Endometrium (tissue), 2 donors: ENCODE measurements at regions not wholly inside any gene's neighbourhood (a gene's known extent, or its start where the extent isn't known, plus 50 kb on each side); places are given as distances from the start of the nearest gene placed in this dataset.

Experiments
- FAIRE-seq: peaks from 2 replicates; lab custom pipeline; 2012; peaks lifted over from hg19 to GRCh38; lab: Jason Lieb, UNC
- donor health status: control.
- donor health status: control.

DNA sequence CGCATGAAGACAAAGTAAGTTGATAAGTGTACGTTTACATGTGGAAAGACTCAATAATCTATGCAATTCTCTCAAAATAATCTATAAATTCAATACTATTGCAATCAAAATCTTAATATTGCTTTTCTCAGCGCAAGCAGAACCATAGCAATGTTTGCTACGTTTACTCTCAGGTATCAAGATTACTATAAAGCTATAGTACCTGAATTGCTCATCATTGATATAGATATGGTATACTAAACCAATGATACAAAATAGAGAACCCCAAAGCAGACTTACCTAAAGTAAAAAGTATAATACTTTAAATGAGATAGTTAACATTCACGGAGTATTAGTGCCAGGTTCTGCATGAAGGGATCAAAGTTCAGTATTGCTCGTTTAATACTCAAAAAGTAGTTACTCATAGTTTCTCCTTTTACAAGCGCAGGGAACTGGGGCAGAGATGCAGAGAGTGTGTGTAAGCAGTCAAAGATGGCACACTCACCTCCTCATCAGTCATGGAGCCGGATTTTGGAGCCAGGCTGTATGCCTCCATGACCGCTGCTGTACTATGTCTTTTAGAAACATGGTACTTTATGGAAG, 391.0 kb upstream of the ID2 start:
- no peak for FAIRE-seq

DNA sequence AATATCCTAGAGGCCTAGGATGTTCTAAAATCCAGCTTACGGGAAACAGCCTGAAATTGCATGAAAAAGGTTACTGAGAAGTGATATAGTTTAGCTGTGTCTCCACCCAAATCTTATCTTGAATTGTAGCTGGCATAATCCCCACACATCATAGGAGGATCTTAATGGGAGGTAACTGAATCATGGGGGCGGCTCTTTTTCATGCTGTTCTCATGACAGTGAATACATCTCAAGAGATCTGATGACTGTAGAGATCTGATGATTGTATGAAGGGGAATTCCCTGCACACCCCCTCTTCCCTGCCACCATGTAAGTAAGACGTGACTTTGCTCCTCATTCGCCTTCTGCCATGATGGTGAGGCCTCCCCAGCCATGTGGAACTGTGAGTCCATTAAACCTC, 385.6 kb upstream of the ID2 start:
- no peak for FAIRE-seq

DNA sequence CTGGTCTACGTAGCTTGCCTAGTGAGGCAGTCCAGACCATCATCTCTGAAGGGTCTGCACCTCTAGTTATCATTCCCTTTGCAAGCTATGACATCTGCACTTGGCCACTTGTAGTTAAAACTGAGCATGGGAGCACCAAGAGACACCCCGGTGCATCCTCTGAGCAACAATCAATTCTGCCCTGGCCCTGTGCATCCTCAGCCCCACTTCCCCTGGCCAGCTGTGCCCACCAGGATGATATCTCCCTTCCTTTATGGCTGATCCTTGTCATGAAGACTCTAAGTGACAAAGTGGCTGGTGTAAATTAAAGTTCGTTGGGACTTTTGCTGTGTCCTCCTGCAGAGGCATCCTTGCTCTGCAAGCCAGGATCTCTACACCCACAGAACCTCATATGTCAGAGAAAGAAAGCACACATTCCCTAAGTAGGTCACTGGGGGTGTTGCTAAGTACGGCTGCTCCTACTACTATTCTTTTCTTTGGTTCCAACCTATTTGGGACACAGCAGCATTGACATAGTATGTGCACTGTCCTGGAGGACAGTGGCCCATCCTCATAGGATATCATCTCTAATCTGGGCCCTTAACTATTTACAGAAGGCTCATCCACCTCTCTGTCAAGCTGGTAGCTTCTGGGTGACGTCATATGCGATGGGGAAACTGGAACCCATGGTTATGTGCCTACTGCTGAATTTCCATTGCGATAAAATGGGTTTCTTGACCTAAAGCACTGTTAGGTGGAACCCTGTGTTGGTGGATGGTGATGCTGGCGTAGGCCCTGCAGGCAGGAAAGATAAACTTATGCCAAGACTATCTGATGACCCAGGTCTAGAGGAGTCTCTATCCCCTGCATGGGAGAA, 384.3 kb upstream of the ID2 start:
- no peak for FAIRE-seq

DNA sequence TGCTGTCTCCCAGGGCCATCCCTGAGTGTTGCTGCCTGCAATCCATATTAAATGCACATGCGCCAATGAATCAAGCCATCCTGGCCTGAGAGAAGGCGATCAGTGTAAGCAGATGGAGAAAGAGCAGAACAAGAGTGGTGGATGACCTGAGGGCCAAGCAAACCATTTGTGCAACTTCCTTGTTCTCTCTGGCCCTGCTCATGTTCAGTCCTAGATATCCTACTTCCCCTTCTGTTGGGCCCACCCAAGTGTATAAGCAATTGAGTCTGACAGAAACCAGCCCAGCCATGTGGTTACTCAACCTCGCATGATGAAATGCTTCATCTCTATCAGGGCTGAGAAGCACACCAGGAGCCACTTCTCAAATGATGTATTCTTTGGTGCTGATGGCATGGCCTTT, 383.1 kb upstream of the ID2 start:
- no peak for FAIRE-seq

DNA sequence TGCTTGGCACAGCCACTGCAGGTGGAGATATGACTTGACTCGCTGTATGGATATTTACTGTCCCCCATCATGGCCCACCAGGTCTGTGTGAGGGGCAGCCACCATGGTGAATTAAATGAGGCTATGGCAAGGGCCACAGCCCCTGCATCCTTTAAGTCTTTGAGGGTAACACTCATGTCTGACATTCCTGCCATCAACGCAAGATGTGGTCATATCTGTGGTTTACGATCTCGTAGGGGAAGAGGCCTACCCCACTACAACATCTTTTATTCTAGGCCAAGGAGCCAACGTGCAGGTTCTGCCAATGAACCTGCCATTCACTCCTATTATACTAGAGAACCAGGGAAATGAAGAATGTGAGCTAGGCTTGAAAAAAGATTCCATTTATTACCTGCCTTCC, 381.6 kb upstream of the ID2 start:
- no peak for FAIRE-seq

DNA sequence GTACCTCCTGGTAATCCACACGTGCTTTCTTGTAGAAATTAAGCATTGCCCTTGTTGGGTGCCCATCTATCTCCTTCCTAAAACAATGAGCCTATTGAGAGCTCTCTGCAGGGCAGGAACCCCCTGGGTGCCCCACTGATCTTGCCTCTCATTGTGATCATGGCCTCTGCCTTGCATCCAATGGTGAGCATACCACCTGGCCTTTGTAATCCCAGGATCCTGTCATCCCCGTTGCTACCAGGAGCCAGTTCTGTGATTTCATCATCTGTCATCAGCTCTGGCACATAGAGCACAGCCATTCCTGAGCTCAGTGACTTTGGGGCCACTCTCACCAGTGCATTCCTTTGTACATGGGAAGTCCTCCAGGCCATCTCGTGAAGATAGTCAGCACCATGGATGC, 381.0 kb upstream of the ID2 start:
- no peak for FAIRE-seq

DNA sequence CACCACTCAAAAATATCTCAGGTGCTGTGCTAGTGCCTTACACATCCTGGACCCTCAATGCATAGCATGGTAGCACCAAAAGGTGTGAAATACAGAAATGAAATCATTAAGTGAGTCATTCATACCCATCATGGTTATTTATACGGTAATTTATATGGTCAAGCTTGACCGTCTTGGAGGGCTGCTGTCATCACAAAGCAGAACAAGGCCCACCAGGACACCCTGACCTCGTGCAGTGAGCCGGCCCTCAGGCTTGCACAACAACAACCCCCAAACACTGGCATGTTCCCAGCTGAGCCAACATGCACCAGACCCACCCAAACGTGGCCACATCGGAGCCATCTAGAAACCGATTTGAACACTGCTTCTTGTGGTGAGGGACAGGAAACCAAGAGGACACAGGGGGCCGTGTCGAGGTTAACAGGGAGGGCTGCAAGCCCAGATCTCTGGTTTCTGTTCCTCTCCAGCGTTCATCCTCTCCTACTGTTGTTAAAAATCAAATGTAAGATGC, 378.5 kb upstream of the ID2 start:
- FAIRE-seq = no peak

DNA sequence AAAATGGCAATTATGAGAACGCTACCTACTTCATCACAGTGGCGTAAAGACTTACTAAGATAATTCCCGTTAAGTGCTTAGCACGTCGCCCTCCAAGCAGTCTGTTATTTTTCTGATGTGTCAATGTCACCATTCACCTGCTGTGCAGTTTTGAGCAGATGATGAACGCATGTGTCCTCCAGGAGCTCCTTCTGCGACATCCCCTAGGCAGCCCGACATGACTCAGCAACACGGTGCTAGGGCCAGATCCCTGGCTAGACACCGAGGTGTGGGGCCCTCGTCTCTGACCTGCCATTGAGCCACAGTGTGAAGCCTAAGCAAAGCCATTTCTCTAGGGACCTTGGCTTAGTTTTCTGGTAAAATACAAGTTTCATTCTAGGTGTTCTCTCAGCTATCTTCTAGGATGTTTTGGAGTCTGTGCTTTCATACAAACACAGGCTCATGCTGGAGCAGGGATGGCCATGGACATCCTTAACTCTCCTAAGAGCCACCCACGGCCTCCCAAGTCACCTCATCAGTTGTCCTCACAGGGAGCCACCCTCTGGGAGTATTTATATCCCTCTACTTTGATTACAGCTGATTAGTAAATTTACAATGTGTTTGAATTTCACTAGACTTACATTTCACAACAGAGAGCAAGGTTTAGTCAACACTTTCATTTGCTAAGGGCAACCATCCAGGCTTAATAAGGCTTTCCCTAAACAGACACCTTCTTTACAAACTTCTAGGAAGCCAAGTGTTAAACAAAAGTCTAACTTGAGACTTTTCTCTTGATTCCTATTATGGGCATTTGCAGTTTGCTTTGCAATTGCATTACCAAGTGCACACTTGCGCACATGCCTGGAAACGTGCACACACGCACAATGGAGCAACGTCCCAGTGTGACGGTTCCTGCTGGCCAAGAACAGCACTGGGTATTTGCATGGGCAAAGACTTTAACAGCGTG, 376.8 kb upstream of the ID2 start:
- no peak for FAIRE-seq

DNA sequence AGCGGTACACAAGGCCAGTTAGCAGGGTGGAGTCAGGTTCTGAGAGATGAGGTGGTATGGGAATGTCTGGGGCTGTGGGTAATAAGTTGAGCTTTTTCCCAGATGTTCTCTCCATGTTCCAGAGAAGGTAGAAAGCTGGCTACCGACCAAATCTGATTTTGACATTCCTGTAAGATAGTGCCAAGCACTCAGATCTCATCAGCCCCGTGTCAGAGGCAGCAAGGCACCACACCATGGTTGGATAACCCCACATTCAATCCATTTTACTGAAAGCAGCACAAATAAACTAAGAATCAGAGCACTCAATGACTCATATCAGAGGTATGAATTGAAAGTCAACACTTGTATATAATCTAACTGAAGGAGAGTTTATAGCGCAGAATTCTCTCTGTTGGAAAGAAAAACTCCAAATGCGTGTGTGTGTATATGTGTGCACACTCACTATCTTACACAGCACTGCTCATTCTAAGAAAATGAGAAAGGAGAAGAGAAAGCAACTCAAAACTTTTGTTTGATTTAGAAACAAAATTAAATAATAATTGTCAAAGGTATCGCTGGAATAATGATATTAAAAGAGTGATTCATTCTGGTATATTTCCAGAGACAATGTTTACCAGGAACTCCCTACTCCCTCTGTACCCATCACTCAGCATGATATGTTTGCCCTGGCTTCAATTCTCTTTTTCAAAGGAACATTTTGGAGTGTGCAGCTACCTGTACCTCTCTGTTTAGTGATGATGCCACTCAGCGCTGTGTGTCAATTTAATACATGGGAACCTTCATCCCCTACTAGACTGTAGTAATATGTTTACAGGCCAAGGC, 375.1 kb upstream of the ID2 start:
- FAIRE-seq = no peak

DNA sequence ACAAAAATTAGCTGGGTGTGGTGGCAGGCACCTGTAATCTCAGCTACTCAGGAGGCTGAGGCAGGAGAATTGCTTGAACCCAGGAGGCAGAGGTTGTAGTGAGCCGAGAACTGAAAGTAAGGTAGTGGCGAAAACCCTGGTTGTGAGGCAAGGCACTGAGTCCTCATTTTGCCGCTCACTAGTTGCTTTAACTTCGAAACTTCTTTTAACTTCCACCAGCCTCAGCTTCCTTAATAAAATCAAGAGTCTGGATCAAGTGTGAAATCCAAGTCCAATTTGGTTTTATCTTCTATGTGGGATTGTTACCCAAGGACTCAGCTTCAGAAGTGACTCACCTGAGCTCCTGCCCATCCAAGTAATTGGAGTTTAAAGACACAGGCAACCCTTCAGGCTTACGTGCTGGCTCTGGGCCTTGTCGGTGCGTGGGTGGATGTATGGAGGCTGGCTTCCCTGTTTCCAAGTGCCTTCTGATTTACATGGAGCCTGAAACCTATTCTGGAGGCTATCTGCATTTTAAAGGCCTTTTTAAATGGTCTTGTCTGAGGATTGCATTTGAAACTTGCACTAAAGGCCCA, 374.2 kb upstream of the ID2 start:
- FAIRE-seq = no peak

DNA sequence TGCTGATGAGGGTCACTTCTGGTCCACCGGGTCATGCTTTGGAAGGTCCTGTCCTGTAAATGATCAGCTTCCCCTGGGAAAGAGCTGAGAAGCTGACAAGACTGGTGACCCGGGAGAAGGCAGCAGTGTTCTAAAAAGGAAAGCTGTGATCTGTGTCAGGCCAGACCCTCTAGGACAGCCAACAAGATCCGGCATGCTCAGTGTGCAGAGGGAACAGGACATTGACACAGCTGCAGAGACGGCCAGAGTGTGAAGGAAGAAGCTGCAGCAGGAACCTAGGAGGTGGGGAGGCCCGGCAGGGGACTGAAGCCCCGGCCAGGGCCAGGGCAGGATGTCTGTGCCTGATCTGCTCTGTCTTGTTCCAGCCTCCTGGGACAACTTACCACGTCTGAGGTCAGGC, 372.7 kb upstream of the ID2 start:
- no peak for FAIRE-seq

DNA sequence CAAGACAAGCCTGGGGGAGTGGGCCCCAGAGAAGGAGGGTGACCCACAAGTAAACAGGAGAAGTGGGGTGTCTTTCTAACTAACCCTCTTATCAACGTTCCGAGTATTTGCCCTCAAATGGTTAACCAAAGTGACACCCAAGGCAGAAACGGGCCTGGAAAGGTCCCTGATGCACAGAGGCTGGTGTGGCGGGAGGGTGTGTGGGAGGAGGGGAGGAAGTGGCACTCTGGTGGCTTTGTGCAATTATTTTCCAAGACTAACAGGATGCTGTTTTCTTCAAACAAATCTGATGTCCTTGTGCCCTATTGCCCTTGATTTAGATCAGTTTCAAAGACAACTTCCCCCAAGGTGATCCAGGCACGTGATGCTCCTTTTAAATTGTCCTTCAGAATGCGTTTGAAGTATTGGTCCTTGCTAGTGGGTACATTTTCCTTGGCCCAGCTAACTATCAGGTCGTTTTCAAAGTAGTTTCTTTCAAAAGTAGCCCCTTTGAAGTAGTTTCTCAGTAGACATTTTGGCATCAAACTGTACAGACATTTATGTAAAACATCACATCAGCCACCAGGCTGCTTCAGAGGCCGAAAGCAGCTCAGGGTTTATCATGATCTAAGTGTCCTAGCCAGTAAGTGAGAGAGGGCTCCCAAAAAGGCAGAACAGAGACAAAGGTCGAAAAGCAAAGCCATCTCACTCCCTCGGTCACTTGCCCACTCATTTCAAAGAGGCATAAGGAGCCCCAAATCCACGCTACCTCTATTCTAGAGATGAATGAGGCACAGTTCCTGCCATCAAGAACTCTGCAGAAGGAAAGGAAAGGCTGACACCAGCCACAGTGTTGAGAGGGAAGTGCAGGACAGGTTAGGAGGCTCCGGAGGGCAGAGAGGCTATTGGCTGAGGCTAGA, 371.1 kb upstream of the ID2 start:
- no peak for FAIRE-seq

DNA sequence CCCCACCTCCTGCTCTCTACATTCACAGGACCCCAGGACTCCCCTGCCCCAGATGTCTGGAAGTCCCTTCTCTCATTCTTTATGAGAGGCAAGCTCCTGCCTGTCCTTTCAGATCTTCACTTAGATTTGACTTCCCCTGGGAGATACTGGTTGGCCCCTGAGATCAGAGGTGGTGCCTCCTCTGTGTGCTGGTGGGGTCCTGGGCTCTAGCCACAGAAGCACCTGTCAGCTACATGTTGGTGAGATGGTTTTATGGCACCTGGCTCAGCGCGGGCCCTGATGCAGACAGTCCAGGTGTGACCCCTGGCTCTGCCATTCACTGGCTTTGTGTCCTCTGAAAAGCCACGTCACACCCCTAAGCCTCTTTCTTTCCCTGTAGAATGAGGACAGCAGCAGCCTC, 369.6 kb upstream of the ID2 start:
- FAIRE-seq = no peak

DNA sequence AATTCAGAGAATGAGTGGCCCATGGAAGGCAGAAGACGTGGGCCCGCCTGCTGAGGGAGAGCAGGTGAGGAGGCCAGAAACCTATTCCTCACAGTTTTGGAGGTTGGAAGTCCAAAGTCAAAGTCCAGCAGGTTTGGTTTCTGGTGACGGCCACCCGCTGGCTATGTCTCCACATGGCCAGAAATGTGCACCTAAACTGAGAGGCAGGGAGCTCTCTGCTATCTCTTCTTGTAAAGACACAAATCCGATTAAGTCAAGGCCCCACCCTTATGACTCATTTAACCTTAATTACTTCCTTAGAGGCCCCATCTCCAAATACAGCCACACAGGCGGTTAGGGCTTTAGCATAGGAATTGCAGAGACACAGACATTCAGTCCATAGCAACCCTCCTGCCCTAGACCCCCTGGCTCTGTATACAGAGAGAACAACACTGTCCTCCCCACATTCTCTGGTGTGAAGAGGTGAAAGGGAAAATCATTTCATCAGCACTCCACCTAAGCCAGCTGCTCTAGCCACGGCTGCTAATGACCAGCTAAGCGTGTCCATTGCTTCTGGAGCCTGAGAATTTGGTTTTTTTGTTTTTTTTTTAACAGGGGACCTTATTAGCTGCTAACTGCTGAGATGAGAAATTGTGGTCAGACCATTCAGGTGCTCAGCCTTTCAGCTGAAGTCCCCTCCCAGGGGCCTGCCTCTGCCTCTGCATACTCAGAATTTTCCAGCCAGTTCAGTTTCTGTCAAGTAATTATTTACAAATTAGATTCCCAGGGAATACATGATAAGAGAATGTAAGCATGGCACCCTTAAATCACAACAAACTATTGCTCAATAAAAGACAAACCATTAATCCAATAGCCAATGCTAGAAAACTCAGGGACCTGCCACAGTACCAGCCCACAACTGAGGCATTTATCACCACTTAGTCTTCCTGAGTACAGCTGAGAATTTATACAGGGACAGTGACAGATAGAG, 368.7 kb upstream of the ID2 start:
- FAIRE-seq = no peak

DNA sequence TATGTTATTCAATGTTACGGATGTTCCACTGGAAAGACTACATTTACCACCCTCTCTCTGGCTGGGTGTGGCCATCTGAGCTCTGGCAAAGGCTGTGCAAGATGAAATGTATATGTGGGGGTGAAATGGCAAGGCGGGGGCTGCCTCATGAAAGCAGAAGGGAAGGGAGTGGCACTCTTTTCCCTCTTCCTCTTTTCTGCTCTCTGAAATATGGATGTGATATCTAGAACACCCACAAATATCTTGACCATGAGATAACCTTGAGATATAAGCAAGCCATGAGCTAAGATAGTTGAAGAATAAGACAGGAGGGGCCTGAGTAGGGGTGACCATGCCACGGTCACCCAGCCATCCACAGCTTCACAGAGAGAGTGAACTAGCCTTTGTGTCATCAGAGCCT, 367.8 kb upstream of the ID2 start:
- FAIRE-seq = no peak

DNA sequence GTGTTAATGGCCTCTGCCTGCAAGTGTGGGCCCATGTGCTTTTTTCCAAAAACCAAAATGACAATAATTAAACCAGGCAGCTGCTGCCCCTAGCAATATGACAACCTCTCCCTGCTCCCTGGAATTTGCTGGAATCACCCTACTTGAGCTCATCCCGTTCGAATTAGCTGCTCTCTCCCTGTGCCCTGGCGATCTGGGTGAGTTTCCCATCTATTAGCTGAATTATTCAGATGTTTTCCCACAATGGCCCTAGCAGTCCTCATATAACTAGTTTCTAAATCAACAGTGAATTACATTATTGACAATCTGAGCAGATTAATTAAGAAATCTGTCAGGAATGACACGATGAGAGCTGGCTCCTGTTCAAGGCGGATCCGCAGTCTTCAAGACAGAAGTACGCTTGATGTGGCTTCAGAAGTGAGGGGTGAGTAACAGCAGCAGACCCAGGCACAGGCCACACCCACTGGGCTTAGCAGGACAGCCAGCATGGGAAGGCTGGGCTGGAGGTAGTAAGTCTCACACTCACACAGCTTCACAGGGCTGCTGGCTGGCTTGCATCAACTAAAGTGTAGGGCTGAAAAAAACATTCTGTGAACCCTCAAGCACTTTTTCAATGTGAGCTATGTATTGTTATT, 366.2 kb upstream of the ID2 start:
- no peak for FAIRE-seq

DNA sequence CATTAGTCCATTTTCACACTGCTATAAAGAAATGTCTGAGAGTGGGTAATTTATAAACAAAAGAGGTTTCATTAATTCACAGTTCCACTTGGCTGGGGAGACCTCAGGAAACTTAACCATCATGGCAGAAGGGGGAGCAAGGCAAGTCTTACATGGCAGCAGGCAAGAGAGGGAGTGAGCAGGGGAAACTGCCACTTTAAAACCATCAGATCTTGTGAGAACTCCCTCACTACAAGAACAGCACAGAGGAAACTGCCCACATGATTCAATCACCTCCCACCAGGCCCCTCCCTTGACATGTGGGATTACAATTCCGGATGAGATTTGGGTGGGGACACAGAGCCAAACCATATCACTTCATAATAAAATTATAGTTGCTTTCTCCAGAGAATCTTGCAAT, 365.5 kb upstream of the ID2 start:
- FAIRE-seq = no peak

DNA sequence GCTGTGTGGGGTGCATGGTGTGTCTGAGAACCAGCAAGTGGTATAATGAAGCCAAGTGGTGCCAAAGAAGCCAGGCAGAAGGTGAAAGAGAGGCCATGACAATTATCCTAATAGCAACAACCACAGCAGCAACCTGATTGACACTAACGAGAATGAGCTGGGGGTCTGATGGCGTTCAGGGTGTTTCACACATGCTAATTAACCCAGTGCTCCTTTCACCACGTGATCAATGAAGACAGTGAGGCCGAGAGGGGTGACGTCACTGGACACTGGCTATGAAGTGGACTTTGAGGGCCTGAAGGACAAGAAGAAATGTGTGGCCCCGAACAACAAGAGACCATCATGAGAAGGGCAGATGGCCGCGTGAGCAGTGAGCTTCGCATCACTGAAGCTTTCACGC, 364.4 kb upstream of the ID2 start:
- FAIRE-seq = no peak

DNA sequence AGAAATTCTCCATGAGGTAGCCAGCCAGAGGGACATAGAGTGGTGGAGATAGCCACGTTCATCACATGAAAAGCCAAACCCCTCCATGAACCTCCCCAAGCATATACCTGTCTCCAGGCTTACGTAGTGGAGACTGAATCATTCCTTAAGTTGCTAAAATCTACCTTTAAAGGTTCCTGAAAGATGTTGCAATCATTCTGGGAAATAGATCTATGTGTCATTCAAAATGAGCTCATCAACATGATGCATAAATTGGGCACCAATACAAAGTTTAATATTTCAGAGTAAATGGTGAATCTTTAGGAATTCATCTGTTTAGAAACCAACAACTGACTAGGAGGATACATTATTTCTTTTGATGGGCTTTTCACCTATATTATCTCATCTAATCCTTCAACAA, 362.6 kb upstream of the ID2 start:
- no peak for FAIRE-seq
